K562 (cell line): ENCODE measurements at regions not wholly inside any gene's neighbourhood (a gene's known extent, or its start where the extent isn't known, plus 50 kb on each side); places are given as distances from the start of the nearest gene placed in this dataset.

ENCODE experiments used
- ATAC-seq: fragments of 200-7000 bp; cut with Tn5 transposase; 3 replicates; pipeline ENCODE4 v1.9.1; 2020; ENCODE audit warnings: moderate library complexity
- BruUV-seq: library from RNA; stranded (reverse); fragments of 400-500 nt; replicated peaks from 2 replicates; lab custom pipeline; 2021; lab: Mats Ljungman, UMichigan
- CTCF ChIA-PET: fragments of 300-600 bp; formaldehyde crosslinking; extraction: SDS; loops from one replicate; lab custom pipeline; 2021; ENCODE audit warnings: low intra/inter-chr PET ratio; lab: Yijun Ruan, JAX
- POLR2A ChIA-PET: fragments of 300-600, 350-650 bp; sonication (Branson Sonifier 250); formaldehyde crosslinking; extraction: SDS; loops from one replicate; lab custom pipeline; 2021; ENCODE audit warnings: antibody characterized with exemption, inconsistent platforms; lab: Yijun Ruan, JAX
- DNase-seq, 4 experiments: peaks; one replicate each; pipeline versions ENCODE4 v3.0.0 to v3.0.0-alpha.2; 2011 to 2018; ENCODE audit warnings: low spot score in 3 of 4, mixed read lengths in 3 of 4; ENCODE audit errors: extremely low read depth in 1 of 4
- FAIRE-seq: peaks from 2 replicates; lab custom pipeline; 2011; peaks lifted over from hg19 to GRCh38; lab: Jason Lieb, UNC
- H2AFZ ChIP-seq: 2 replicates; pipeline ENCODE4 v1.6.0; 2011; ENCODE audit warnings: low read depth, low read length, control low read depth, inconsistent platforms
- H3K27ac ChIP-seq: fragments of 200-600 bp; 3 replicates; pipeline ENCODE4 v1.8.0; 2011; ENCODE audit warnings: low read depth, mild to moderate bottlenecking, control low read depth, inconsistent platforms, low read length, moderate library complexity, mixed read lengths; ENCODE audit errors: extremely low read depth
- H3K27me3 ChIP-seq, 2 experiments: fragments of 300-600 bp in 1 of 2; 2 replicates in 1 of 2; 3 replicates in 1 of 2; pipeline versions ENCODE4 v1.6.0 to v1.8.0; 2011; ENCODE audit warnings: inconsistent platforms in 2 of 2, low read length in 2 of 2, mild to moderate bottlenecking in 1 of 2, mixed read lengths in 1 of 2, moderate library complexity in 1 of 2; ENCODE audit not compliant: control insufficient read depth in 2 of 2, insufficient read depth in 2 of 2
- H3K36me3 ChIP-seq: fragments of 300-600 bp; 3 replicates; pipeline ENCODE4 v1.8.0; 2011; ENCODE audit warnings: mild to moderate bottlenecking, low read length, inconsistent platforms; ENCODE audit not compliant: control insufficient read depth, insufficient read depth
- H3K4me1 ChIP-seq, 2 experiments: fragments of 200-600 bp in 1 of 2; replicated peaks in 1 of 2; 2 replicates in 1 of 2; 3 replicates in 1 of 2; pipeline versions ENCODE4 v1.5.1 to v1.8.0; 2011; ENCODE audit warnings: inconsistent platforms in 2 of 2, low read length in 2 of 2, mild to moderate bottlenecking in 1 of 2, mixed read lengths in 1 of 2, moderate library complexity in 1 of 2; ENCODE audit not compliant: control insufficient read depth in 2 of 2, insufficient read depth in 2 of 2
- H3K4me2 ChIP-seq: 2 replicates; pipeline ENCODE4 v1.6.1; 2011; ENCODE audit warnings: low read length, control low read depth, inconsistent platforms, mixed read lengths; ENCODE audit not compliant: insufficient read depth
- H3K4me3 ChIP-seq: fragments of 200-600 bp; sonication (generic), shearing (Covaris generic); 2 replicates; pipeline ENCODE4 v1.5.1; 2016; ENCODE audit warnings: control low read depth, inconsistent platforms
- H3K79me2 ChIP-seq: fragments of 200-600 bp; 3 replicates; pipeline ENCODE4 v1.8.0; 2011; ENCODE audit warnings: low read length, inconsistent platforms; ENCODE audit not compliant: control insufficient read depth, insufficient read depth
- H3K9ac ChIP-seq, 2 experiments: 2 replicates each; pipeline versions ENCODE4 v1.6.0 to v1.6.1; 2011; ENCODE audit warnings: low read depth in 2 of 2, low read length in 2 of 2, control low read depth in 1 of 2, inconsistent platforms in 1 of 2, mild to moderate bottlenecking in 1 of 2, mixed read lengths in 1 of 2; ENCODE audit not compliant: insufficient read depth in 1 of 2
- H3K9me1 ChIP-seq: one replicate; pipeline ENCODE4 v1.6.0; 2011; ENCODE audit warnings: inconsistent platforms, mild to moderate bottlenecking, low read length, moderate library complexity; ENCODE audit not compliant: control insufficient read depth, insufficient read depth
- H3K9me3 ChIP-seq: replicated peaks from 2 replicates; pipeline ENCODE4 v1.5.1; 2011; ENCODE audit warnings: low read depth, low read length, inconsistent platforms; ENCODE audit not compliant: control insufficient read depth, insufficient read depth
- H4K20me1 ChIP-seq: replicated peaks from 2 replicates; pipeline ENCODE4 v1.6.1; 2011; ENCODE audit warnings: low read length, inconsistent platforms, mixed read lengths; ENCODE audit not compliant: control insufficient read depth, insufficient read depth
- CHCHD3 ChIP-seq: fragments of 250-450 bp; sonication (Bioruptor Pico); IDR thresholded peaks from 2 replicates; pipeline ENCODE4 v2.1.2; 2022; ENCODE audit warnings: mild to moderate bottlenecking
- EP400 ChIP-seq: fragments of 450-650 bp; IDR thresholded peaks from 2 replicates; pipeline ENCODE4 v1.6.1; 2017; ENCODE audit warnings: antibody characterized with exemption, mild to moderate bottlenecking, moderate library complexity
- HDAC1 ChIP-seq, 2 experiments: fragments of 450-650 bp; IDR thresholded peaks; 2 replicates each; pipeline ENCODE4 v1.6.1; 2016 to 2017; ENCODE audit warnings: inconsistent platforms in 1 of 2, mild to moderate bottlenecking in 1 of 2, moderate library complexity in 1 of 2
- LEF1 ChIP-seq: fragments of 450-650 bp; IDR thresholded peaks from 2 replicates; pipeline ENCODE4 v1.6.1; 2016; ENCODE audit warnings: mild to moderate bottlenecking
- MAFK ChIP-seq: IDR thresholded peaks from 2 replicates; pipeline ENCODE4 v1.6.1; 2011; ENCODE audit warnings: low read length, improper control_type of control experiment
- MED1 ChIP-seq: sonication (generic); formaldehyde crosslinking; IDR thresholded peaks from 2 replicates; pipeline ENCODE4 v1.8.1; 2023; ENCODE audit warnings: missing genetic modification reagents, borderline replicate concordance
- MIER1 ChIP-seq: fragments of 450-650 bp; IDR thresholded peaks from 2 replicates; pipeline ENCODE4 v1.6.1; 2016; ENCODE audit warnings: antibody characterized with exemption, mild to moderate bottlenecking, low read depth
- POLR2H ChIP-seq: IDR thresholded peaks from 2 replicates; pipeline ENCODE4 v1.6.1; 2016; ENCODE audit warnings: missing genetic modification characterization, low read depth, mild to moderate bottlenecking, control low read depth, missing compliant biosample characterization, moderate library complexity
- PYGO2 ChIP-seq: fragments of 450-650 bp; IDR thresholded peaks from 2 replicates; pipeline ENCODE4 v1.6.1; 2016; ENCODE audit warnings: mild to moderate bottlenecking, missing genetic modification characterization, moderate library complexity, missing compliant biosample characterization
- RAD21 ChIP-seq, 2 experiments: fragments of 250-450 bp in 1 of 2; fragments of 450-650 bp in 1 of 2; sonication (Bioruptor Pico) in 1 of 2; formaldehyde crosslinking in 1 of 2; IDR thresholded peaks in 1 of 2; conservative IDR thresholded peaks in 1 of 2; 2 replicates each; pipeline versions ENCODE4 v1.4.0 to v1.8.0; 2020 to 2022; ENCODE audit warnings: mild to moderate bottlenecking in 2 of 2, moderate library complexity in 1 of 2
- SMARCB1 ChIP-seq: IDR thresholded peaks from 2 replicates; pipeline ENCODE4 v1.6.1; 2011; ENCODE audit warnings: improper control_type of control experiment, low read depth; ENCODE audit not compliant: insufficient read length
- XRCC5 ChIP-seq: fragments of 200-400 bp; formaldehyde crosslinking; IDR thresholded peaks from 2 replicates; pipeline ENCODE4 v1.6.1; 2017; ENCODE audit warnings: low read depth, mild to moderate bottlenecking, low read length
- ZNF668 ChIP-seq: fragments of 250-450 bp; sonication (Bioruptor Pico); IDR thresholded peaks from 2 replicates; pipeline ENCODE4 v1.8.0; 2022; ENCODE audit warnings: mild to moderate bottlenecking, inconsistent platforms
- WGBS: fragments of 100-300 bp; shearing (Covaris generic); methylation state at CpG from one replicate; pipeline ENCODE4 v1.1.6; 2016; ENCODE audit warnings: low coverage, mixed read lengths; ENCODE audit not compliant: insufficient coverage; ENCODE audit errors: missing lambda C conversion rate; 5-methylcytosine and 5-hydroxymethylcytosine counted together
- in situ Hi-C: fragments of 300-500 bp; cut with MboI; formaldehyde crosslinking; loops from 4 replicates; pipeline ENCODE4 v1.15.0; 2018; ENCODE audit warnings: inconsistent platforms, mixed read lengths
- intact Hi-C: fragments of 100-400 bp; cut with micrococcal nuclease; formaldehyde crosslinking; loops from 2 replicates; pipeline ENCODE4 v1.14.2; 2022
- TF ChIP-seq, protein P1 (sequence below): sonication (generic); formaldehyde crosslinking; IDR thresholded peaks from 2 replicates; pipeline ENCODE4 v1.8.1; 2022; ENCODE audit warnings: missing genetic modification reagents
- TF ChIP-seq, protein P2 (sequence below): fragments of 250-450 bp; sonication (Bioruptor Pico); IDR thresholded peaks from 2 replicates; pipeline ENCODE4 v1.4.0; 2020; ENCODE audit warnings: mild to moderate bottlenecking, moderate library complexity, borderline replicate concordance
- TF ChIP-seq, protein P3 (sequence below): fragments of 250-450 bp; sonication (Bioruptor Pico); IDR thresholded peaks from 2 replicates; pipeline ENCODE4 v1.8.0; 2021; ENCODE audit warnings: mild to moderate bottlenecking, moderate library complexity
- TF ChIP-seq, protein P4 (sequence below): fragments of 450-650 bp; formaldehyde crosslinking; conservative IDR thresholded peaks from 2 replicates; pipeline ENCODE4 v1.4.0; 2022; ENCODE audit warnings: mild to moderate bottlenecking, missing genetic modification characterization

DNA sequence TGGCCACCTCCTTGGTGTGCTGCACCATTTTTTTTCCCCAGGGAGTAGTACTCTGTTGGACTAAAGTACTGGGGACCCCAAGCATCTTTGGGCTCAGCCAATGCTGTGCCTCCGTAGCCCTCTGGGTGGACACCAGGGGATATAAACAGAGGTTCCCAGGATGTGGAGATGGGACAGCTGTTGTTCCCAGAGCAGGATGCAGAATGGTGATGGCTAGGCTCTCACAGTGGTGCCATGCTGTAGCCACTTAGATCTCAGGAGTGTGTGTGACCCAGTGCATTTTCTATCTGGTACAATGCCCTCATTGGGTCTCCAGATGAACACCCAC, 50.9 kb upstream of the SCIN start:
- no peak overlapping the region for H3K4me2 ChIP-seq
- H3K4me1 ChIP-seq: no peaks in the 10 kb centered on the region
- intact Hi-C loops: no loop called here
- no peaks in the 10 kb centered on the region for H4K20me1 ChIP-seq
- 0% methylated on average over 1 of the region's 1 CpG for WGBS
- H3K9ac ChIP-seq: no peak overlapping the region
- in situ Hi-C loops: loop anchor here (5.0 kb wide), 2 partner anchors 103 to 743 kb away; no protein-coding TSS in a partner anchor
- H3K9me1 ChIP-seq: no peaks in the 10 kb centered on the region
- no peak overlapping the region for H2AFZ ChIP-seq
- ATAC-seq (peak; percentile 23; the same call in 2 of the 3 replicates), DNase-seq (no peak), FAIRE-seq (no peak)
- H3K36me3 ChIP-seq: no peaks in the 10 kb centered on the region
- H3K27ac ChIP-seq: no peak overlapping the region
- CTCF ChIA-PET: no interaction called here
- no TSS peak for BruUV-seq
- H3K4me3 ChIP-seq: no peak overlapping the region
- no peaks in the 10 kb centered on the region for H3K27me3 ChIP-seq
- POLR2A ChIA-PET: interaction anchor here (1.0 kb wide), 1 partner anchor 30 kb away, joined by 3 read pairs; no protein-coding TSS in a partner anchor
- H3K79me2 ChIP-seq: no peaks in the 10 kb centered on the region
- peaks cover 4% of the 10 kb centered on the region for H3K9me3 ChIP-seq
- TF ChIP-seq MIER1 (no peak), LEF1 (no peak), HDAC1 (IDR thresholded peaks at IDR 0.05) (no peak), XRCC5 (no peak), ZNF668 (CRISPR knock-in tag) (no peak), SMARCB1 (no peak), MED1 (CRISPR knock-in tag) (no peak), PYGO2 (tag) (no peak), POLR2H (tag) (no peak), MAFK (no peak), EP400 (no peak), CHCHD3 (CRISPR knock-in tag) (no peak), RAD21 (CRISPR knock-in tag; conservative IDR thresholded peaks at IDR 0.05 in 1 of 2, IDR thresholded peaks at IDR 0.05 in 1 of 2) (no peak)
- TF ChIP-seq, protein P1, sequence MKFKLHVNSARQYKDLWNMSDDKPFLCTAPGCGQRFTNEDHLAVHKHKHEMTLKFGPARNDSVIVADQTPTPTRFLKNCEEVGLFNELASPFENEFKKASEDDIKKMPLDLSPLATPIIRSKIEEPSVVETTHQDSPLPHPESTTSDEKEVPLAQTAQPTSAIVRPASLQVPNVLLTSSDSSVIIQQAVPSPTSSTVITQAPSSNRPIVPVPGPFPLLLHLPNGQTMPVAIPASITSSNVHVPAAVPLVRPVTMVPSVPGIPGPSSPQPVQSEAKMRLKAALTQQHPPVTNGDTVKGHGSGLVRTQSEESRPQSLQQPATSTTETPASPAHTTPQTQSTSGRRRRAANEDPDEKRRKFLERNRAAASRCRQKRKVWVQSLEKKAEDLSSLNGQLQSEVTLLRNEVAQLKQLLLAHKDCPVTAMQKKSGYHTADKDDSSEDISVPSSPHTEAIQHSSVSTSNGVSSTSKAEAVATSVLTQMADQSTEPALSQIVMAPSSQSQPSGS: no peak
- TF ChIP-seq, protein P2, sequence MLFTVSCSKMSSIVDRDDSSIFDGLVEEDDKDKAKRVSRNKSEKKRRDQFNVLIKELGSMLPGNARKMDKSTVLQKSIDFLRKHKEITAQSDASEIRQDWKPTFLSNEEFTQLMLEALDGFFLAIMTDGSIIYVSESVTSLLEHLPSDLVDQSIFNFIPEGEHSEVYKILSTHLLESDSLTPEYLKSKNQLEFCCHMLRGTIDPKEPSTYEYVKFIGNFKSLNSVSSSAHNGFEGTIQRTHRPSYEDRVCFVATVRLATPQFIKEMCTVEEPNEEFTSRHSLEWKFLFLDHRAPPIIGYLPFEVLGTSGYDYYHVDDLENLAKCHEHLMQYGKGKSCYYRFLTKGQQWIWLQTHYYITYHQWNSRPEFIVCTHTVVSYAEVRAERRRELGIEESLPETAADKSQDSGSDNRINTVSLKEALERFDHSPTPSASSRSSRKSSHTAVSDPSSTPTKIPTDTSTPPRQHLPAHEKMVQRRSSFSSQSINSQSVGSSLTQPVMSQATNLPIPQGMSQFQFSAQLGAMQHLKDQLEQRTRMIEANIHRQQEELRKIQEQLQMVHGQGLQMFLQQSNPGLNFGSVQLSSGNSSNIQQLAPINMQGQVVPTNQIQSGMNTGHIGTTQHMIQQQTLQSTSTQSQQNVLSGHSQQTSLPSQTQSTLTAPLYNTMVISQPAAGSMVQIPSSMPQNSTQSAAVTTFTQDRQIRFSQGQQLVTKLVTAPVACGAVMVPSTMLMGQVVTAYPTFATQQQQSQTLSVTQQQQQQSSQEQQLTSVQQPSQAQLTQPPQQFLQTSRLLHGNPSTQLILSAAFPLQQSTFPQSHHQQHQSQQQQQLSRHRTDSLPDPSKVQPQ (CRISPR knock-in tag): no peak
- TF ChIP-seq, protein P3, sequence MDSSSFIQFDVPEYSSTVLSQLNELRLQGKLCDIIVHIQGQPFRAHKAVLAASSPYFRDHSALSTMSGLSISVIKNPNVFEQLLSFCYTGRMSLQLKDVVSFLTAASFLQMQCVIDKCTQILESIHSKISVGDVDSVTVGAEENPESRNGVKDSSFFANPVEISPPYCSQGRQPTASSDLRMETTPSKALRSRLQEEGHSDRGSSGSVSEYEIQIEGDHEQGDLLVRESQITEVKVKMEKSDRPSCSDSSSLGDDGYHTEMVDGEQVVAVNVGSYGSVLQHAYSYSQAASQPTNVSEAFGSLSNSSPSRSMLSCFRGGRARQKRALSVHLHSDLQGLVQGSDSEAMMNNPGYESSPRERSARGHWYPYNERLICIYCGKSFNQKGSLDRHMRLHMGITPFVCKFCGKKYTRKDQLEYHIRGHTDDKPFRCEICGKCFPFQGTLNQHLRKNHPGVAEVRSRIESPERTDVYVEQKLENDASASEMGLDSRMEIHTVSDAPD (CRISPR knock-in tag): no peak
- TF ChIP-seq, protein P4, sequence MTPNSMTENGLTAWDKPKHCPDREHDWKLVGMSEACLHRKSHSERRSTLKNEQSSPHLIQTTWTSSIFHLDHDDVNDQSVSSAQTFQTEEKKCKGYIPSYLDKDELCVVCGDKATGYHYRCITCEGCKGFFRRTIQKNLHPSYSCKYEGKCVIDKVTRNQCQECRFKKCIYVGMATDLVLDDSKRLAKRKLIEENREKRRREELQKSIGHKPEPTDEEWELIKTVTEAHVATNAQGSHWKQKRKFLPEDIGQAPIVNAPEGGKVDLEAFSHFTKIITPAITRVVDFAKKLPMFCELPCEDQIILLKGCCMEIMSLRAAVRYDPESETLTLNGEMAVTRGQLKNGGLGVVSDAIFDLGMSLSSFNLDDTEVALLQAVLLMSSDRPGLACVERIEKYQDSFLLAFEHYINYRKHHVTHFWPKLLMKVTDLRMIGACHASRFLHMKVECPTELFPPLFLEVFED (CRISPR knock-in tag): no peak
